Choroid plexus epithelial cell (primary cell): ENCODE measurements at regions not wholly inside any gene's neighbourhood (a gene's known extent, or its start where the extent isn't known, plus 50 kb on each side); places are given as distances from the start of the nearest gene placed in this dataset.
A peak's percentile ranks its signal among the peaks of the same experiment; 100 is the strongest.
"Not testable (repeated sequence)": the region's sequence is repeated elsewhere in the genome, so short reads cannot be mapped to it uniquely, and the experiment has no call there.

Source experiments
- DNase-seq: peaks from one replicate; pipeline ENCODE4 v3.0.0-alpha.2; 2010; ENCODE audit warnings: low read depth
- H3K4me3 ChIP-seq: 2 replicates; pipeline ENCODE4 v1.5.1; 2011; ENCODE audit warnings: low read depth, mild to moderate bottlenecking, control low read depth, low read length, moderate library complexity

GRCh38 chr1:206351276-206352052, 118.8 kb upstream of the IKBKE start:
- not testable (repeated sequence) for H3K4me3 ChIP-seq
- DNase-seq: peak; percentile 5

- peak; percentile 56 for DNase-seq
- not testable (repeated sequence) for H3K4me3 ChIP-seq
Measured at GRCh38 chr1:206356310-206356709, 114.0 kb upstream of the IKBKE start.

- not testable (repeated sequence) for DNase-seq
Measured at GRCh38 chr1:206357962-206358361, 112.3 kb upstream of the IKBKE start.

GRCh38 chr1:206358771-206359170, 111.5 kb upstream of the IKBKE start:
- H3K4me3 ChIP-seq, DNase-seq: not testable (repeated sequence)

More at GRCh38 chr1:206357962-206358361, 112.3 kb upstream of the IKBKE start:
- not testable (repeated sequence) for H3K4me3 ChIP-seq

- not testable (repeated sequence) for H3K4me3 ChIP-seq, DNase-seq
Measured at GRCh38 chr1:206359377-206359776, 110.9 kb upstream of the IKBKE start.

- DNase-seq, H3K4me3 ChIP-seq: not testable (repeated sequence)
Measured at GRCh38 chr1:206361978-206362543, 108.2 kb upstream of the IKBKE start.

GRCh38 chr1:206362994-206363393, 107.3 kb upstream of the IKBKE start:
- not testable (repeated sequence) for DNase-seq, H3K4me3 ChIP-seq

- not testable (repeated sequence) for H3K4me3 ChIP-seq
- peak; percentile 62 for DNase-seq
Measured at GRCh38 chr1:206365271-206365670, 105.0 kb upstream of the IKBKE start.

- H3K4me3 ChIP-seq: not testable (repeated sequence)
- peak; percentile 3 for DNase-seq
Measured at GRCh38 chr1:206366131-206366530, 104.1 kb upstream of the IKBKE start.

GRCh38 chr1:206366772-206367171, 103.5 kb upstream of the IKBKE start:
- not testable (repeated sequence) for DNase-seq

GRCh38 chr1:206367955-206368622, 102.2 kb upstream of the IKBKE start:
- not testable (repeated sequence) for DNase-seq, H3K4me3 ChIP-seq

More at GRCh38 chr1:206366772-206367171, 103.5 kb upstream of the IKBKE start:
- not testable (repeated sequence) for H3K4me3 ChIP-seq

GRCh38 chr1:206374725-206375124, 95.6 kb upstream of the IKBKE start:
- H3K4me3 ChIP-seq: not testable (repeated sequence)

GRCh38 chr1:206375552-206375951, 94.7 kb upstream of the IKBKE start:
- DNase-seq, H3K4me3 ChIP-seq: not testable (repeated sequence)

More at GRCh38 chr1:206374725-206375124, 95.6 kb upstream of the IKBKE start:
- DNase-seq: not testable (repeated sequence)

GRCh38 chr1:206378506-206378905, 91.8 kb upstream of the IKBKE start:
- H3K4me3 ChIP-seq, DNase-seq: not testable (repeated sequence)

GRCh38 chr1:206379245-206379644, 91.0 kb upstream of the IKBKE start:
- not testable (repeated sequence) for H3K4me3 ChIP-seq, DNase-seq

- DNase-seq: peak; percentile 68
- H3K4me3 ChIP-seq: not testable (repeated sequence)
Measured at GRCh38 chr1:206380163-206380790, 90.0 kb upstream of the IKBKE start.

- peak; percentile 51 for DNase-seq
- not testable (repeated sequence) for H3K4me3 ChIP-seq
Measured at GRCh38 chr1:206380791-206381610, 89.3 kb upstream of the IKBKE start.
